ENCODE measurements at regions not wholly inside any gene's neighbourhood (a gene's known extent, or its start where the extent isn't known, plus 50 kb on each side); places are given as distances from the start of the nearest gene placed in this dataset.

DNA sequence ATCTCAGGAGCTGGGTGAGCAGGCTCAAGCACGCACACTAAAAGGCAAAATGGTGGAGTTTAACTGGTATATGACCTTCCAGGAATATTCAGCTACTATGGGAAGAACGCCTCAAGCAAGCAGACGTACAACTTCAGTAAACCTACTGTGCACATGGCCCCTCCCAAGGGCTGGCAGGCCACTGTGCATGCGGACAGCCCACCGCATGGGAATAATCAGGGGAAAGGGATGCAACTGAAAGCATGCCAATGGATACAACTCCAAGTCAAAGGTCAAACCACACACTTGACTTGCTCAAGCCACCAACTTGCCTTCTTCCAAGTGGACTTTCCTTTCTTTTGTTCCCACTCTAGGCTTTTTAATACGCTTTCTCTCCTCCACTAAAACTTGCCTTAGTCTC is 121.6 kb upstream of the SNTG2 start:
- TF ChIP-seq, protein P1, sequence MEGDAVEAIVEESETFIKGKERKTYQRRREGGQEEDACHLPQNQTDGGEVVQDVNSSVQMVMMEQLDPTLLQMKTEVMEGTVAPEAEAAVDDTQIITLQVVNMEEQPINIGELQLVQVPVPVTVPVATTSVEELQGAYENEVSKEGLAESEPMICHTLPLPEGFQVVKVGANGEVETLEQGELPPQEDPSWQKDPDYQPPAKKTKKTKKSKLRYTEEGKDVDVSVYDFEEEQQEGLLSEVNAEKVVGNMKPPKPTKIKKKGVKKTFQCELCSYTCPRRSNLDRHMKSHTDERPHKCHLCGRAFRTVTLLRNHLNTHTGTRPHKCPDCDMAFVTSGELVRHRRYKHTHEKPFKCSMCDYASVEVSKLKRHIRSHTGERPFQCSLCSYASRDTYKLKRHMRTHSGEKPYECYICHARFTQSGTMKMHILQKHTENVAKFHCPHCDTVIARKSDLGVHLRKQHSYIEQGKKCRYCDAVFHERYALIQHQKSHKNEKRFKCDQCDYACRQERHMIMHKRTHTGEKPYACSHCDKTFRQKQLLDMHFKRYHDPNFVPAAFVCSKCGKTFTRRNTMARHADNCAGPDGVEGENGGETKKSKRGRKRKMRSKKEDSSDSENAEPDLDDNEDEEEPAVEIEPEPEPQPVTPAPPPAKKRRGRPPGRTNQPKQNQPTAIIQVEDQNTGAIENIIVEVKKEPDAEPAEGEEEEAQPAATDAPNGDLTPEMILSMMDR (conservative IDR thresholded peaks at IDR 0.05) = no peak
- TF ChIP-seq ZFX (IDR thresholded peaks at IDR 0.05) = no peak
- no peak overlapping the region for H3K27ac ChIP-seq

DNA sequence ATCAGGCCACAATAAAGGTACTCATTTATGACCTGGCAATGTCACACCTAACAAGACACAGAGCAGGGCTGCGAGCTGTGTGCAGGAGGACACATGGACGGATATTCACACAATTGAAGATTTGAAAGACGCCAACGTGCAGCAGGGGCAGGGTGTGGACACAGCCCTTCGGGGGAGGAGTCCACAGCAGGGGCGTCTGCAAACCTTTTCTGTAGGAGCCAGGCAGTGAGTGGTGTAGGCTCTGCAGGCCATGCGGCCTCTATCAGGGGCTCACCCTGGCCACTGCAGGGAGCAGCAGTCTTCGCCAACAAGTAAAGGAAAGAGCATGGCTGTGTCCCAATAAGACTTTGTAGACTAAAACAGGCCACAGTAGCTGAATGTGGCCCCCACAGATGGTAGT is 125.7 kb upstream of the SNTG2 start:
- no peak for TF ChIP-seq ZFX (IDR thresholded peaks at IDR 0.05)
- TF ChIP-seq, protein P1 (conservative IDR thresholded peaks at IDR 0.05) = no peak
- no peak overlapping the region for H3K27ac ChIP-seq

DNA sequence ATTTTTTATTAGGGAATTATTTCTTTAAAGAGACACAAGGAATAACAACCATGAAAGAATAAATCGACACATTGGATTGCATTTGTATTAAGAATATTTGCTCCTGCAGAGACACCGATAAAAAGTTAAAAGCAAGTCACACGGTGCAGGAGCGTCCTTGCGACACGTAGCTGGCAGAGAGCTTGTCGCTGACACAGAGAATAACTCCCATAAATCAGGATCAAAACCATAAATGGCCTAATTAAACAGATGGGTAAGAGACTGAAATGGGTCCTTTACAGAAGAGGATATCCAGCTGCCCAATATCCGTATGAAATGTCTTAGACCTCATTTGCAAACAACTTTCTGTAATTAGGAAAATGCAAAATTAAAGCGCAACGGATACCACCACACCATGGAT is 126.1 kb upstream of the SNTG2 start:
- TF ChIP-seq, protein P1 (conservative IDR thresholded peaks at IDR 0.05) = no peak
- no peak for TF ChIP-seq ZFX (IDR thresholded peaks at IDR 0.05)
- H3K27ac ChIP-seq = no peak overlapping the region

DNA sequence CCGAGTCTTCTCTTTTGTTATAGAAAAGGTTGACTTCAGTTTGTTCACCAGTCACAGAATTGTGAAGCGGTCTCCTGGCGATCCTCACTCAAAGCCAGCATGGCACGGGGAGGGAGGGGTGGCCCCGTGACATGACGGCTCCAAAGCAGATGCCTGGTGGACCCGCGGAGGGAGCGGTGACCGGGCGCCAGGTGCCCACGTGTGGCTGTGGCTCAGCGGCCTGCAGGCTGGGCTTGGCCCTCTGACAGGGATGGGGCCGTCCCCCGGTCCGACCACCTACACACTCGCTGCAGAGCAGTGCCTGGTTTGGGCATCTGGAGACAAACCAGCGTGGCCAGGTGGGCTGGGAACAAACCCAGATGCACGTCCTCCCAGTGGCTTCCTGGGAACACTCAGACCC is 129.1 kb upstream of the SNTG2 start:
- no peak overlapping the region for H3K27ac ChIP-seq
- no peak for TF ChIP-seq ZFX (IDR thresholded peaks at IDR 0.05)
- TF ChIP-seq, protein P1 (conservative IDR thresholded peaks at IDR 0.05) = no peak

DNA sequence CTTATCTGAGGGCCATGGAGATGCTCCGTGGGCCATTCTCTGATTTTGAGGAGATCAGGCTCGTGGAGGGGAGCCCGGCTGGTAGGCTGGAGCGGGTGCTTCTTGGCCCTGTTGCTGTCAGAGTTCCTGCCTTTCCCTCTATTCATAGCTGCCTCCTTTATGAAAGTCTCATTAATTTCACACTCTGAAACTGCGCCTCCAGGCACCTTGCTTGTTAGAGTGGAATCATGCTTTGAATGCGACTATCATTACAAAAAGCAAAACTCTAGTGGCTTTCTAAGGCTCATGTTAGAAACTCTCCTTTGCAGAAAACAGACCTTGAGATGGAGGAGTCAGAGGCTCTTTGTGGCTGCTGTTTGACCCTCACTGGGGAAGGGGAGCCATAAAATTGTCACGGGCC is 131.0 kb upstream of the SNTG2 start:
- TF ChIP-seq, protein P1 (conservative IDR thresholded peaks at IDR 0.05) = no peak
- no peak for TF ChIP-seq ZFX (IDR thresholded peaks at IDR 0.05)
- H3K27ac ChIP-seq = no peak overlapping the region

DNA sequence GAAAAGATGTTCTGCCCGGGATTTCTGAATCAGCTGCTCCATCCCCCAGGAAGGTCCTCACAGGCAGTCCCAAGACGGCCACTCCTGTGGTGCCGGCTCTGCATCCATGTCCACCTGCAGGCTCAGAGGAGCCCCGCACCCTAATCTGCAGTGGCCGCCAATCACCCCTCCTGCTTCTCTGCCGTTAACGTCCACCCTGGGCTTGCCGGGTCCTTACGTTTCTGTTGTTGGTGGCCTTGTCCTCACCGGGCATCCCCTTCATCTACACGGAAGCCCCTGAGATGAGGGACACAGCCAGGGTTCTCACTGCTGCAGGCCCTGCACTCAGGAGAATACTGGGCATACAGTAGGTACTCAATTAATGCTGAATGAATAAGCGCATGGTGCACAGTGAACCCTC is 131.5 kb upstream of the SNTG2 start:
- no peak overlapping the region for H3K27ac ChIP-seq
- TF ChIP-seq, protein P1 (conservative IDR thresholded peaks at IDR 0.05) = no peak
- TF ChIP-seq ZFX (IDR thresholded peaks at IDR 0.05) = no peak

DNA sequence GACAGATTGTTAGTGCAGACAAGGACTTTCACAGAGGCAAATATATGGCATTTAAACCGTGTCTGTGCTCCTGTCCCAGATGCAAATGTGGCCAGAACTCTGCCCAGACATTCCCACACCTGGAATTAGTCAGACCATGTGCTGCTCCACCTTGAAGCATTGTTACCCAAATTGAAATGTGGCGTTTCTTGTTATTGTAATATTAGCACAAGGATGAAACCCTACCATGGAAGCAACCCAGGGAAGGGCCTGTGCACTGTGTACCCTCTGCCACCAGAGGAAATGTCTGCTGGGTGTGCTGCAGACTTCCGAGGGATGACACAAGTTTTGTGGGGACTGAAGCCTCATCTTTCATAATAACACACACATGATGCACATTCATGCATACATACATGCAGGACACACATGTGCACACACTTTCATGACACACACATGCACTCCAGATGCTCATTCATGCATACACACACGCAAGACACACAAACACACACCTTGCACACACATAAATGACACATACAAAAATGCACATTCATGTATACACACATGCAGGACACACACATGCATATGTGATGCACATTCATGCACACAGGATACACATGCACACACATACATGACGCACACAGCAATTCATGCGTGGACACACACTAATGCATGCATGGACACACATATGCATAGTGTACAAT is 133.2 kb upstream of the SNTG2 start:
- TF ChIP-seq, protein P1 (conservative IDR thresholded peaks at IDR 0.05) = no peak
- TF ChIP-seq ZFX (IDR thresholded peaks at IDR 0.05) = no peak
- H3K27ac ChIP-seq = no peak overlapping the region
